A549 (cell line): ENCODE measurements at regions not wholly inside any gene's neighbourhood (a gene's known extent, or its start where the extent isn't known, plus 50 kb on each side); places are given as distances from the start of the nearest gene placed in this dataset.

Experiments
- ATAC-seq, 2 experiments: fragments of 200-7000 bp in 1 of 2; fragments of >200 bp in 1 of 2; cut with Nextera tagmentation in 1 of 2; cut with Tn5 transposase in 1 of 2; 3 replicates each; pipeline versions ENCODE4 v1.8.0 to v1.9.1; 2018 to 2020; ENCODE audit warnings: mild to moderate bottlenecking in 1 of 2, moderate library complexity in 1 of 2
- CTCF ChIA-PET: fragments of 300-600 bp; sonication (Branson Sonifier 250); formaldehyde crosslinking; extraction: SDS; loops from one replicate; lab custom pipeline; 2021; ENCODE audit warnings: antibody characterized with exemption, inconsistent platforms; lab: Yijun Ruan, JAX
- POLR2A ChIA-PET: fragments of 350-600 bp; formaldehyde crosslinking; extraction: SDS; loops from one replicate; lab custom pipeline; 2021; ENCODE audit warnings: antibody characterized with exemption, inconsistent platforms; lab: Yijun Ruan, JAX
- DNase-seq, 2 experiments: peaks; one replicate each; pipeline versions ENCODE4 v3.0.0 to v3.0.0-alpha.2; 2011 to 2016; ENCODE audit warnings: low read depth in 1 of 2, low spot score in 1 of 2
- FAIRE-seq: peaks from 2 replicates; lab custom pipeline; 2011; peaks lifted over from hg19 to GRCh38; lab: Jason Lieb, UNC
- H3K27ac ChIP-seq, 2 experiments: fragments of >200 bp; sonication (Bioruptor Twin); formaldehyde crosslinking; 3 replicates each; pipeline ENCODE4 v1.5.1; 2016 to 2017
- H3K4me1 ChIP-seq: fragments of >200 bp; sonication (Bioruptor Twin); formaldehyde crosslinking; 3 replicates; pipeline ENCODE4 v1.6.1; 2016
- H3K4me2 ChIP-seq: fragments of >200 bp; sonication (Bioruptor Twin); formaldehyde crosslinking; 3 replicates; pipeline ENCODE4 v1.6.1; 2016
- H3K4me3 ChIP-seq: fragments of >200 bp; sonication (Bioruptor Twin); formaldehyde crosslinking; 3 replicates; pipeline ENCODE4 v1.5.1; 2016
- H3K9me3 ChIP-seq: fragments of >200 bp; sonication (Bioruptor Twin); formaldehyde crosslinking; 3 replicates; pipeline ENCODE4 v1.6.1; 2016
- CHD2 ChIP-seq: fragments of 150-350 bp; IDR thresholded peaks from 2 replicates; pipeline ENCODE4 v1.6.1; 2014; ENCODE audit warnings: low read length; ENCODE audit not compliant: partially characterized antibody
- EHF ChIP-seq: fragments of 250-450 bp; sonication (Bioruptor Pico); IDR thresholded peaks from 2 replicates; pipeline ENCODE4 v1.5.0; 2020; ENCODE audit warnings: mild to moderate bottlenecking
- EHMT2 ChIP-seq: fragments of 200-600 bp; sonication (generic); IDR thresholded peaks from 2 replicates; pipeline ENCODE4 v1.6.1; 2016; ENCODE audit warnings: antibody characterized with exemption, low read depth, mild to moderate bottlenecking, moderate library complexity
- FOSL2 ChIP-seq, 2 experiments: fragments of 450-650 bp in 1 of 2; fragments of >200 bp in 1 of 2; sonication (Bioruptor Twin) in 1 of 2; formaldehyde crosslinking; IDR thresholded peaks; 2 replicates each; pipeline versions ENCODE4 v1.5.0 to v1.6.1; 2016 to 2020; ENCODE audit warnings: mild to moderate bottlenecking in 1 of 2, moderate library complexity in 1 of 2
- HEYL ChIP-seq: fragments of 250-450 bp; sonication (Bioruptor Pico); IDR thresholded peaks from 2 replicates; pipeline ENCODE4 v1.8.0; 2021; ENCODE audit warnings: mild to moderate bottlenecking, moderate library complexity
- KDM5A ChIP-seq: fragments of 200-600 bp; sonication (generic); IDR thresholded peaks from 2 replicates; pipeline ENCODE4 v1.6.1; 2016; ENCODE audit warnings: antibody characterized with exemption, mild to moderate bottlenecking
- MYC ChIP-seq: IDR thresholded peaks from 2 replicates; pipeline ENCODE4 v1.6.1; 2012; ENCODE audit warnings: mild to moderate bottlenecking, inconsistent platforms, low read length, improper control_type of control experiment, borderline replicate concordance
- NR3C1 ChIP-seq: fragments of >200 bp; sonication (Bioruptor Twin); formaldehyde crosslinking; IDR thresholded peaks from 3 replicates; pipeline ENCODE4 v1.6.1; 2017
- POLR2A ChIP-seq: IDR thresholded peaks from 2 replicates; pipeline ENCODE4 v1.6.1; 2012; ENCODE audit warnings: mild to moderate bottlenecking, low read length
- RAD21 ChIP-seq, 2 experiments: fragments of >200 bp in 1 of 2; sonication (Bioruptor Twin) in 1 of 2; formaldehyde crosslinking in 1 of 2; IDR thresholded peaks in 1 of 2; conservative IDR thresholded peaks in 1 of 2; 2 replicates in 1 of 2; 3 replicates in 1 of 2; pipeline ENCODE4 v1.6.1; 2012 to 2018; ENCODE audit warnings: inconsistent platforms in 1 of 2
- RCOR1 ChIP-seq: fragments of 150-350 bp; IDR thresholded peaks from 2 replicates; pipeline ENCODE4 v1.6.1; 2014; ENCODE audit warnings: antibody characterized with exemption, low read length, low read depth
- RFX5 ChIP-seq: fragments of 450-650 bp; IDR thresholded peaks from 2 replicates; pipeline ENCODE4 v1.7.1; 2014; ENCODE audit warnings: antibody characterized with exemption, mild to moderate bottlenecking, moderate library complexity
- RNF2 ChIP-seq: fragments of 200-600 bp; sonication (generic); IDR thresholded peaks from 2 replicates; pipeline ENCODE4 v1.6.1; 2016; ENCODE audit warnings: low read depth, mild to moderate bottlenecking, antibody characterized with exemption, moderate library complexity, borderline replicate concordance
- TFCP2L1 ChIP-seq: fragments of 250-450 bp; sonication (Bioruptor Pico); IDR thresholded peaks from 2 replicates; pipeline ENCODE4 v1.5.0; 2021; ENCODE audit warnings: mild to moderate bottlenecking
- TP53 ChIP-seq: fragments of 250-450 bp; sonication (Bioruptor Pico); IDR thresholded peaks from 2 replicates; pipeline ENCODE4 v1.5.0; 2021; ENCODE audit warnings: mild to moderate bottlenecking, moderate library complexity
- WGBS: methylation state at CpG from one replicate; pipeline ENCODE4 v1.1.6; 2017; ENCODE audit errors: missing lambda C conversion rate; 5-methylcytosine and 5-hydroxymethylcytosine counted together
- TF ChIP-seq, protein P1 (sequence below): fragments of 200-600 bp; sonication (generic); IDR thresholded peaks from 2 replicates; pipeline ENCODE4 v1.6.1; 2016; ENCODE audit warnings: antibody characterized with exemption, mild to moderate bottlenecking, moderate library complexity
- TF ChIP-seq, protein P2 (sequence below): IDR thresholded peaks from 2 replicates; pipeline ENCODE4 v1.6.1; 2012
- TF ChIP-seq, protein P3 (sequence below): fragments of 250-450 bp; sonication (Bioruptor Pico); IDR thresholded peaks from 2 replicates; pipeline ENCODE4 v1.5.0; 2021; ENCODE audit warnings: mild to moderate bottlenecking, moderate library complexity, borderline replicate concordance
- TF ChIP-seq, protein P4 (sequence below): fragments of >200 bp; sonication (Bioruptor Twin); formaldehyde crosslinking; IDR thresholded peaks from 2 replicates; pipeline ENCODE4 v1.6.1; 2016

DNA sequence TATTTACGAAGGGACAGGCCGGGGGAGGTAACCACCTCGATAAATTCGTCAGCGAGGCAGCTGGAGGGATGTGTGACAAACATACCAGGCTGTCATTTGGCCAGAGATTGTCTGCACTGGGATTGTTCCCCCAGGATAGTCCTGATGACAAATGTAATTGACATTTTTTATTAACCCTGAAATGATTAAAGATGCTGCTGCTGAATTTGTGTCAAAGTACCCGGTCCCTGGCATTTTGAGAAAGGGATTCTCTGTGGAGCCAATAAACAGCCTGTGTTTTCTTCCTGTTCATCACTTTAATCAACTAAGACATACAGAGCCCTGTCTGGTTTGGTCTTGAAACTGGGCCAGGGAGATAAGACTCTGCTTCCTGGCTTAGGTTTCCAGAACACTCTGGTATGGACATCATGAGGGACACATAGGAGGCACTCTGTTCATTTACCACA is 117.6 kb downstream of the SLC25A47 start:
- CTCF ChIA-PET: interaction anchor here (0.8 to 13.7 kb wide), 48 partner anchors 9 to 1187 kb away, joined by 3 to 155 read pairs (median 6); no protein-coding TSS in a partner anchor
- Histone ChIP-seq H3K4me1 (peaks cover 55% of the 10 kb centered on the region), H3K9me3 (no peaks in the 10 kb centered on the region), H3K27ac (peak overlapping the region; percentile 70 to 83), H3K4me2 (peak overlapping the region; percentile 60), H3K4me3 (no peak overlapping the region)
- no peak for TF ChIP-seq KDM5A
- no peak for TF ChIP-seq EHF (CRISPR knock-in tag)
- no peak for TF ChIP-seq MYC
- TF ChIP-seq, protein P1, sequence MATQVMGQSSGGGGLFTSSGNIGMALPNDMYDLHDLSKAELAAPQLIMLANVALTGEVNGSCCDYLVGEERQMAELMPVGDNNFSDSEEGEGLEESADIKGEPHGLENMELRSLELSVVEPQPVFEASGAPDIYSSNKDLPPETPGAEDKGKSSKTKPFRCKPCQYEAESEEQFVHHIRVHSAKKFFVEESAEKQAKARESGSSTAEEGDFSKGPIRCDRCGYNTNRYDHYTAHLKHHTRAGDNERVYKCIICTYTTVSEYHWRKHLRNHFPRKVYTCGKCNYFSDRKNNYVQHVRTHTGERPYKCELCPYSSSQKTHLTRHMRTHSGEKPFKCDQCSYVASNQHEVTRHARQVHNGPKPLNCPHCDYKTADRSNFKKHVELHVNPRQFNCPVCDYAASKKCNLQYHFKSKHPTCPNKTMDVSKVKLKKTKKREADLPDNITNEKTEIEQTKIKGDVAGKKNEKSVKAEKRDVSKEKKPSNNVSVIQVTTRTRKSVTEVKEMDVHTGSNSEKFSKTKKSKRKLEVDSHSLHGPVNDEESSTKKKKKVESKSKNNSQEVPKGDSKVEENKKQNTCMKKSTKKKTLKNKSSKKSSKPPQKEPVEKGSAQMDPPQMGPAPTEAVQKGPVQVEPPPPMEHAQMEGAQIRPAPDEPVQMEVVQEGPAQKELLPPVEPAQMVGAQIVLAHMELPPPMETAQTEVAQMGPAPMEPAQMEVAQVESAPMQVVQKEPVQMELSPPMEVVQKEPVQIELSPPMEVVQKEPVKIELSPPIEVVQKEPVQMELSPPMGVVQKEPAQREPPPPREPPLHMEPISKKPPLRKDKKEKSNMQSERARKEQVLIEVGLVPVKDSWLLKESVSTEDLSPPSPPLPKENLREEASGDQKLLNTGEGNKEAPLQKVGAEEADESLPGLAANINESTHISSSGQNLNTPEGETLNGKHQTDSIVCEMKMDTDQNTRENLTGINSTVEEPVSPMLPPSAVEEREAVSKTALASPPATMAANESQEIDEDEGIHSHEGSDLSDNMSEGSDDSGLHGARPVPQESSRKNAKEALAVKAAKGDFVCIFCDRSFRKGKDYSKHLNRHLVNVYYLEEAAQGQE: no peak
- no peak for TF ChIP-seq RCOR1
- TF ChIP-seq TFCP2L1 (CRISPR knock-in tag): no peak
- no peak for TF ChIP-seq CHD2
- ATAC-seq (no peak), DNase-seq (no peak), FAIRE-seq (no peak)
- WGBS: 95% methylated on average over 6 of the region's 6 CpGs
- POLR2A ChIA-PET: interaction anchor here (2.2 to 2.5 kb wide), 2 partner anchors 36 to 56 kb away, joined by 7 to 10 read pairs; no protein-coding TSS in a partner anchor

DNA sequence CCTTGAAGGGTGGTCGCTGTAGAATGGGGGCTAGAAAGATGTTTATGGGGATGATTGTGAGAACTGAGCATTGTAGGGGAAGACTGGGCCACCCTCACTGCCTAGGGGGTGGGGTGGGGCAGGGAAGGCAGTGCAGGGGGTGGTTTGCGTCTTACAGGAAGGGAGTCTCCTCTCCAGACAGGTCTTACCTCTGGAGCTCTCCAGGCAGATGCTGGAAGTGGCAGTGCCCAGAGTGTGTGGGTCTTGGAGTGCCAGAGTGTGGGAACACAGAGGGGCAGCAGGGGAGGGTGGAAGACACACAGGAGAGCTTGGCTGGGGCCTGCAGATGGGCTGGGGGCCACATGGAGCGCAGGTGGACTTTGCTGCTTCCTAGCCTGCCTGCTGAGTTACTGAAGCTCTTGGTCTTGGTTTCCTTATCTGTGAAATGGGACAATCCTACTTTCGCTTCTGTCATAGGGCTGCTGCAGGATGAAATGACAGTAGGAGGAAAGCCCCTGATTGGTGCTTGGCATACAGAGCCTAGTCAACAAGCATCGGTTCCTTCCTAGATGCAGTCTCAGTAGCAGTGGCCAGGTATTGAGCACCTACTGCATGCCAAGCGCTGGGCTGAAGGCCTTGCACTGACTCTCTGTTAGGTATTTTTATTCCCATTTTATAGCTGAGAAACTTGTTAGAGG is 118.3 kb downstream of the SLC25A47 start:
- H3K4me2 ChIP-seq: 0 out of 3 replicates have a peak overlapping the region, but pooled peaks have one; percentile 0
- POLR2A ChIA-PET: interaction anchor here (0.5 to 0.6 kb wide), 2 partner anchors 10 to 1201 kb away, joined by 3 to 5 read pairs; no protein-coding TSS in a partner anchor
- DNase-seq: no peak

DNA sequence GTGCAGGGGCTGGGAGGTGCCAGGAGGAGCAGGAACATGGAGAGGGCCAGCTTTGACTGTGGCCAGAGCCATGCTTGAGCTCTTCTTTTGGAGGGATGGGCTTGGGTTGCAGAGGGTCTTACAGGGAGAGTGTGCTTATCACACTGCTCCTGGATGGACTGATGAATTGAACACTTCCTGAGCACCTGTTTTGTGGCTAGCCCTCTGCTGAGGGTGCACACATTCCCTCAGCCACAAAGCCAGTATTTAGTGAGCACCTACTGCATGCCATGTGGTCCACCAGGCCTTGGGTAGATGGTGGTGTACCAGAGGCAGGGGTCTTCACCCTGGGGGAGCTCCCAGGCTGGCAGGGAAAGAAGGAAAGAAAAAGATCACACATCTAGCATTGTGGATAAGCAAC is 118.9 kb downstream of the SLC25A47 start:
- H3K4me1 ChIP-seq: peaks cover 54% of the 10 kb centered on the region
- no peaks in the 10 kb centered on the region for H3K9me3 ChIP-seq
- TF ChIP-seq RFX5: no peak
- no peak for TF ChIP-seq FOSL2 (IDR thresholded peaks at IDR 0.05)
- no peak for TF ChIP-seq FOSL2 (CRISPR knock-in tag; IDR thresholded peaks at IDR 0.05)
- no peak for TF ChIP-seq RNF2
- TF ChIP-seq, protein P2, sequence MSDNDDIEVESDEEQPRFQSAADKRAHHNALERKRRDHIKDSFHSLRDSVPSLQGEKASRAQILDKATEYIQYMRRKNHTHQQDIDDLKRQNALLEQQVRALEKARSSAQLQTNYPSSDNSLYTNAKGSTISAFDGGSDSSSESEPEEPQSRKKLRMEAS: no peak
- ATAC-seq (no peak), DNase-seq (no peak), FAIRE-seq (no peak)
- peak overlapping the region in 1 of 2 experiments; percentile 83; a peak in 3 of 6 replicates for H3K27ac ChIP-seq
- ChIA-PET CTCF (interaction anchor here (0.7 to 13.7 kb wide), 11 partner anchors 17 to 269 kb away, joined by 3 to 155 read pairs (median 6); no protein-coding TSS in a partner anchor), POLR2A (interaction anchor here (0.6 kb wide), 1 partner anchor 1201 kb away, joined by 5 read pairs; no protein-coding TSS in a partner anchor)
- no peak overlapping the region for H3K4me2 ChIP-seq
- no peak overlapping the region for H3K4me3 ChIP-seq

More for the DNA sequence above, 118.3 kb downstream of the SLC25A47 start:
- Histone ChIP-seq H3K9me3 (no peaks in the 10 kb centered on the region), H3K4me3 (no peak overlapping the region), H3K4me1 (peaks cover 52% of the 10 kb centered on the region), H3K27ac (peak overlapping the region; percentile 70 to 83; a peak in 5 of 6 replicates)
- WGBS: 83% methylated on average over 6 of the region's 6 CpGs
- FAIRE-seq (no peak), ATAC-seq (no peak)
- TF ChIP-seq, protein P3, sequence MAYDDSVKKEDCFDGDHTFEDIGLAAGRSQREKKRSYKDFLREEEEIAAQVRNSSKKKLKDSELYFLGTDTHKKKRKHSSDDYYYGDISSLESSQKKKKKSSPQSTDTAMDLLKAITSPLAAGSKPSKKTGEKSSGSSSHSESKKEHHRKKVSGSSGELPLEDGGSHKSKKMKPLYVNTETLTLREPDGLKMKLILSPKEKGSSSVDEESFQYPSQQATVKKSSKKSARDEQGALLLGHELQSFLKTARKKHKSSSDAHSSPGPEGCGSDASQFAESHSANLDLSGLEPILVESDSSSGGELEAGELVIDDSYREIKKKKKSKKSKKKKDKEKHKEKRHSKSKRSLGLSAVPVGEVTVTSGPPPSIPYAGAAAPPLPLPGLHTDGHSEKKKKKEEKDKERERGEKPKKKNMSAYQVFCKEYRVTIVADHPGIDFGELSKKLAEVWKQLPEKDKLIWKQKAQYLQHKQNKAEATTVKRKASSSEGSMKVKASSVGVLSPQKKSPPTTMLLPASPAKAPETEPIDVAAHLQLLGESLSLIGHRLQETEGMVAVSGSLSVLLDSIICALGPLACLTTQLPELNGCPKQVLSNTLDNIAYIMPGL (CRISPR knock-in tag): no peak
- TF ChIP-seq, protein P4, sequence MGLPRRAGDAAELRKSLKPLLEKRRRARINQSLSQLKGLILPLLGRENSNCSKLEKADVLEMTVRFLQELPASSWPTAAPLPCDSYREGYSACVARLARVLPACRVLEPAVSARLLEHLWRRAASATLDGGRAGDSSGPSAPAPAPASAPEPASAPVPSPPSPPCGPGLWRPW: no peak
- TF ChIP-seq NR3C1 (no peak), TP53 (no peak), RAD21 (conservative IDR thresholded peaks at IDR 0.05 in 1 of 2, IDR thresholded peaks at IDR 0.05 in 1 of 2) (no peak), POLR2A (no peak), EHMT2 (no peak), HEYL (CRISPR knock-in tag) (no peak)
- TF ChIP-seq, protein P2: no peak
- CTCF ChIA-PET: interaction anchor here (0.7 to 13.7 kb wide), 21 partner anchors 8 to 220 kb away, joined by 3 to 155 read pairs (median 7); no protein-coding TSS in a partner anchor
